ENCODE measurements at regions not wholly inside any gene's neighbourhood (a gene's known extent, or its start where the extent isn't known, plus 50 kb on each side); places are given as distances from the start of the nearest gene placed in this dataset.

DNA sequence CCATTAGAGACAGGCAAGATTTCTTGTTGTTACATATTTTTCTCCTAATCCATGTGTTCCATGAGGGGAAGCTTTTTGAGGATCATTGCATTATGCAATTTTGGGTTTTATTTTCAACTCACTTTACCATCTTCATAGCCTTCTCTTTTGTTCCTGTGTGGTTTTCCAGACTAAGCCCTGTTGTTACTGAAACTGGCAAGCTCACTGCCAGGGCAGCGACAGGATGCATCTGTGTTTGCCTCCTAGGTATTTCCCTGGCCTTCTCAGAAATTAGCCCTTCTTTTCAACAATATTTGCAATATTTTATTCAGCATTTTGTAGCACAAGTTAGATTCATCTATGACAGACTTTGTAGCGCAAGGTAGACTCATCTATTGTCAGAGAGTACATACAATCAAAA is 134.2 kb upstream of the CYYR1 start:
- peaks cover 0 to 6% of the 10 kb centered on the region in 2 donors for H3K9me3 Mint-ChIP-seq
- DNase-seq (no peak), ATAC-seq (no peak)
- no peak overlapping the region for H3K4me3 Mint-ChIP-seq
- no peaks in the 10 kb centered on the region for H3K27me3 Mint-ChIP-seq
- H3K4me1 Mint-ChIP-seq: no peaks in the 10 kb centered on the region
- no peak overlapping the region for H3K27ac Mint-ChIP-seq

DNA sequence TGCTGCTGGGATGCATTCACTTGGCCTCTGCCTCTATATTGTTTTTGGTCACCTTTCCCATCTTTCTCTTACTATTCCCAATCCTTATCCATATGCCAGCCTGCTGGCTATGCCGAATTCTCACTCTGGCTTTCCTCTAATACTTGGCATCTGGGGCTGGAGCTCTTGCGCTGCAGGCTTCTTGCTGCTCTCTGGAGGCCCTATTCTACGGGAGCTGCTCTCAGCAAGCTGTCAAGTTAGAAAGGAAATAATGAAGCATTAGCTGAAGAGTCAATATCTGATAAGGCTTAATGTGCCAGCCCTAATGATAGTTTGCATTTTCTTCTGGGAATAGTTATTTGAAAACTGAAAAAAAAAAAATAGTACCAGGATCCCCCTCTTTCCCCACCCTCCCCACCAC is 125.3 kb upstream of the CYYR1 start:
- Mint-ChIP-seq H3K27ac (no peak overlapping the region), H3K4me1 (no peaks in the 10 kb centered on the region), H3K4me3 (no peak overlapping the region), H3K27me3 (no peaks in the 10 kb centered on the region), H3K9me3 (peaks cover 0 to 6% of the 10 kb centered on the region in 2 donors)
- DNase-seq (no peak), ATAC-seq (no peak)

DNA sequence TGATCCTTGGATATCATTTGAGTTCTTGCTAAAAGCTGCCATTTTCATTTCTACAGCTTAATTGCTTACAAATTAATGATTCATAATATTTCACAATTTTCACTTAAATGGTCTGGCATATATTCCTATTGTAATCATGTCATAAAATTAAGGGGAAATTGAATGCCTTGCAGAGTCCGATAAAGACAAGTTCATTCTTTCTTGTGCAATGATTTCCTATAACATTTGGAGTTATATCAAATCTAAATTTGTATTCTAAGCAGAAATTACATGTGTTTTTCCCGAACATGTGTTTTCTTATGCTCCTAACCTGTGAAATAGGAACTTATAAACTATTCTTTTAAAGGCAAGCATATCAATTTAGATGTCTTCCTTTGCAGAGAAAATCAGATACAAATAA is 118.3 kb upstream of the CYYR1 start:
- DNase-seq (no peak), ATAC-seq (no peak)
- no peak overlapping the region for H3K27ac Mint-ChIP-seq
- no peak overlapping the region for H3K4me3 Mint-ChIP-seq
- H3K9me3 Mint-ChIP-seq: peaks cover 3 to 5% of the 10 kb centered on the region in 2 donors
- H3K27me3 Mint-ChIP-seq: no peaks in the 10 kb centered on the region
- H3K4me1 Mint-ChIP-seq: peaks cover 1% of the 10 kb centered on the region

DNA sequence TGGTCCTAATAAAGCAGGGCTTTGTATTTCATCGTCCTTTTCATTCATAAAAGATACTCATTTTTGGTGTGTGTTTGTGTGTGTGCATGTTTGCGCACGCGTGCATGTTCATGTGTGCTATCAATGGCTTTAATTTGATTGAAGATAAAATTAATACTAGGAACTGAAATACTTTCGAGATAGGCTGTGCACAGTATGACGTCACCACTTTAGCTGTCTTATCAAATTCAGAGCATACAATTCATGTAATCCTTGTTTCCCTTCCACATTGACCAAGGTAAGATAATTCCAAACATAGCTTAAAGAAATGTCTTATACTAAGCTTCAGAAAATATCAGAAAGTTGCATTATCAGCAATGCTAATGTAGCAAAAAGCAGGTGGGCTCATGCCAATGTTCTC is 113.6 kb upstream of the CYYR1 start:
- ATAC-seq: no peak
- no peaks in the 10 kb centered on the region for H3K27me3 Mint-ChIP-seq
- H3K9me3 Mint-ChIP-seq: peaks cover 7 to 13% of the 10 kb centered on the region in 2 donors
- DNase-seq: no peak
- H3K27ac Mint-ChIP-seq: no peak overlapping the region
- no peak overlapping the region for H3K4me3 Mint-ChIP-seq
- peaks cover 5% of the 10 kb centered on the region for H3K4me1 Mint-ChIP-seq

DNA sequence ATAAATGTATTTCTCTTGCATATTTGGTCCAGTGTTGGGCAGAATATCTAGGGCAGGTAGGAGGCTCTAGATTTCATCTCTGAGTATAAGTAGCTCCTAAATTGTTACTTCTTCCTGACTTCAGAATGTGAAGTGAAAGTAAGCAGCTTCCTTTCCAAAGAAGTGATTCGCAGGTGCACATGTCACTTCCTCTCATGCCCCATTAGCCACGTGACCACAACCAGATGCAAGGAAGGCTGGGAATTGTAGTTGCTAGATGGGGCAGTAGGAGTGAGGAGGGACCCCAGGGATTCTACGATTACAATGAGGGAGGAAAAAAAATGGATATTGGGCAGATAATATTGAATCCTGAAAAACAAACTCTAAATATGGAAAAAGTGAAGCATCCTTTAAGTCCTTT is 113.2 kb upstream of the CYYR1 start:
- peak in 1 of 2 donors; percentile 23 for DNase-seq
- peak overlapping the region in 1 of 2 donors; percentile 58 for H3K4me3 Mint-ChIP-seq
- ATAC-seq: peak; percentile 77
- H3K27me3 Mint-ChIP-seq: no peaks in the 10 kb centered on the region
- peak overlapping the region; percentile 68 to 79 for H3K27ac Mint-ChIP-seq
- H3K9me3 Mint-ChIP-seq: peaks cover 7 to 13% of the 10 kb centered on the region in 2 donors
- peaks cover 5% of the 10 kb centered on the region for H3K4me1 Mint-ChIP-seq

DNA sequence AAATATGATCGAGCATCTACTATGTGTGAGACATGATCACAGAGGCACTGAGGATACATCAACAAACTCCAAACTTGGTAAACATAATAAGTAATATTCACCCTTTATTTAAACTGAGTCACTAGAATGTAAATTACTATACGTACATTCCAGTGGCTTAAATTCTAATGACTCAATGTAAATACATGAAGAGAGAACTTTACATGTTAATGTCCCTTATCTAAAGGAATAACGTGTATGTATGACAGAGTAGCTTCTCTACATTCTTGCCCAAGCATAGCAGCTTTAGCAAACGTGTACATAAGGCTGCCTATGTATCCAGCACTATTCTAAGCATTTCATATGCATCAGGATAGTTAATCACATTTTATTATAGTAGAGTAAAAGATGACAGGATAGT is 111.8 kb upstream of the CYYR1 start:
- Mint-ChIP-seq H3K27me3 (no peaks in the 10 kb centered on the region), H3K4me3 (no peak overlapping the region), H3K4me1 (peaks cover 5% of the 10 kb centered on the region), H3K9me3 (peaks cover 7 to 13% of the 10 kb centered on the region in 2 donors), H3K27ac (no peak overlapping the region)
- ATAC-seq: no peak
- DNase-seq: no peak

DNA sequence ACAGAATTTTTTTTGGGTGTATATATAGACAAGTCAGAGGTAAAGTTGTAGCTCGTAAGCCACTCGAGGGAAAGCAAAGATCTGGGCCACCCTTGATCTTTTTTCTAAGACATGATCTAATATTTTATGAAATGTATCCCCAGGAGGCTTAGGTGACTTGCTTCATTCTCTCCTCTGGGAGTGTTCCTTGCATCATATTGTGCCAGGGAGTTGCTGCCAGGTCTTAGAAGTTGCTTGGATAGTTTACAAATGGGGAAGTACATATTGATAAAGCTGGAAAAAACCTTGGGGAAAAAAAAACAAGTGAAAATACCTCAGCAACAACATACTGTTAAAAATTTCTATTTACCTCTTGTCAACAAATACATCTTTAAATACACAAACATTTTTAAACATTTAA is 110.9 kb upstream of the CYYR1 start:
- no peak for DNase-seq
- Mint-ChIP-seq H3K27ac (no peak overlapping the region), H3K4me1 (peaks cover 5% of the 10 kb centered on the region), H3K27me3 (no peaks in the 10 kb centered on the region), H3K9me3 (peaks cover 7 to 13% of the 10 kb centered on the region in 2 donors), H3K4me3 (no peak overlapping the region)
- ATAC-seq: no peak

DNA sequence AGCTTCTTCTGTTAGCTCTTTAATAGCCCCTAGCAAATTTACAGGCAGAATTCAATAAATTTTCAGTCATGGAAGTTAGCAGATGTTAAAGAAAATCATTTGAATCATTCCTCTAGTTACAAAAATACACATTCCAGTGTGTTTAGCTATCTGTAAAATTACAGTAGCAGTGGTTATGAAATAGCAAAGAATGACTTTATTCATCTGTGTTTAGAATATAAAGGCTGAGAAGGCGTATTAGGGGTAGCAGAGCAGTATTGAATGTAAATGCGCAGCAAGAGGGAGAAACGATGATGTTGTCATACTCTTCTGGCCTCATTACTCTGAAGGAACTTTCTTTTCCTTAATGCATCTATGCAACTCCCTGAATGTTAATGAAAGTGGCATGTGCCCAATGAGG is 106.2 kb upstream of the CYYR1 start:
- no peaks in the 10 kb centered on the region for H3K27me3 Mint-ChIP-seq
- H3K4me3 Mint-ChIP-seq: no peak overlapping the region
- H3K27ac Mint-ChIP-seq: no peak overlapping the region
- no peaks in the 10 kb centered on the region for H3K9me3 Mint-ChIP-seq
- ATAC-seq: no peak
- H3K4me1 Mint-ChIP-seq: no peaks in the 10 kb centered on the region
- no peak for DNase-seq

DNA sequence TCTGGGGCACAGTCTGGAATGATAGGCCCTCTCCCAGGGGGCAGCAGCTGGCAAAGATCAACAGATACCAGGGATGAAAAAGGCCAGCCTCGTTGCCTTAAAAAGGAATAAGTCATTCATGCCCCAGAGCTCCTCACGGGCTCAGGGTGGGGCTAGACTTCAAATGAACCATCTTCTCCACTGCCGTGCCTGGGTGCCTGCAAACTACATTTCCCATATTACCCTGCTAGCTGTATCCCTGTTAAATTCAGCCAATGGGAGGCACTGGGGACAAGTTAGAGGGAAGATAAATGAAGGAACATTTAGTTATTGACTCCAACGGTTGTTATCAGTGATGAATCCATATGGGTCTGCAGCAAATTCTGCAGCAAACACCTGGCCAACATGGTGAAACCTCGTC is 101.2 kb upstream of the CYYR1 start:
- Mint-ChIP-seq H3K9me3 (no peaks in the 10 kb centered on the region), H3K4me1 (no peaks in the 10 kb centered on the region), H3K27me3 (peaks cover 6% of the 10 kb centered on the region), H3K4me3 (no peak overlapping the region), H3K27ac (no peak overlapping the region)
- DNase-seq (no peak), ATAC-seq (no peak)

DNA sequence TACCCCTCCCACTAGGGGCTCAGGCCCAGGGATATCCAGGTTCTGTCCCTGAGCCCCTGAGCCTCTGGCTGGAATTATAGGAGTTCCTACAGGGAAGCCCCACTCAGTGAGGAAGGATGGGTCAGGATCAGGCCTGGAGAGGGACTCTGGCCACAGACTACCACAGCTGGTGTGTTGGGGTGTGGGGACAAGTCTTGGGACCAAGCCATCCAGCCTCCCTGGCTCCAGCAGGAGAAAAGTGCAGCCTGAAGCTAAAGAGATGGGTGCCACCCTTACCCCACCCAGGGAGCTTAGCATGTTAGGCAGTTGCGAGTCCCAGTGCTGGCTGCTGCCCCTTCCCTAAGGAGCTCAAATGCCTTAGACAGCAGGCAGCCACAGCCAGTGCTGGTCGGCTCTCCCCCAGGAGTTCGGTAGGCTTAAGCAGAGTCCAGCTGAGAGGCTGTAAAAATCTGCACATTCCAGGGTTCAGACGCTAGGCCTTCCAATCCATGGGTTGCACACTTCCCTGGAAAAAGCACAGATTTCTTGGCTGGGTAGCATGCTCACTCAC is 96.2 kb upstream of the CYYR1 start:
- Mint-ChIP-seq H3K4me3 (no peak overlapping the region), H3K27me3 (peaks cover 21% of the 10 kb centered on the region), H3K27ac (no peak overlapping the region), H3K4me1 (no peaks in the 10 kb centered on the region), H3K9me3 (peaks cover 14 to 28% of the 10 kb centered on the region in 2 donors)
- DNase-seq (no peak), ATAC-seq (no peak)

DNA sequence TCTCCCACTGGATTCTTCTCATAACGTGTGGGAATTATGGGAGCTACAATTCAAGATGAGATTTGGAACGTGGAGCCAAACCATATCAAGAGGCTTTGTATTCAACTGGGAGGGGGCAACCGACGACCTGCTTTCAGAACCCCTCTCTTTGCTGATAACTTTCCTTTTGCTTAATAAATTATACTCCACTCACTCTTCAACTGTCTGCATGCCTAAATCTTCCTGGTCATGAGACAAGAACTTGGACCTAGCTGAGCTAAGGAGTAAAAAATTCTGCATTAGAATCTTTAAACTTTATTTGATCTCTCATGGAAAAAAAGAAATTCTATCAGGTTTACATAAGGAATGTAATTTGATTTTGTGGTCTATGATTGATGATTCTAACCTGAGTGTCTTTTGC is 86.7 kb upstream of the CYYR1 start:
- ATAC-seq: no peak
- no peak overlapping the region for H3K27ac Mint-ChIP-seq
- no peaks in the 10 kb centered on the region for H3K4me1 Mint-ChIP-seq
- no peak for DNase-seq
- no peak overlapping the region for H3K4me3 Mint-ChIP-seq
- no peaks in the 10 kb centered on the region for H3K9me3 Mint-ChIP-seq
- no peaks in the 10 kb centered on the region for H3K27me3 Mint-ChIP-seq

DNA sequence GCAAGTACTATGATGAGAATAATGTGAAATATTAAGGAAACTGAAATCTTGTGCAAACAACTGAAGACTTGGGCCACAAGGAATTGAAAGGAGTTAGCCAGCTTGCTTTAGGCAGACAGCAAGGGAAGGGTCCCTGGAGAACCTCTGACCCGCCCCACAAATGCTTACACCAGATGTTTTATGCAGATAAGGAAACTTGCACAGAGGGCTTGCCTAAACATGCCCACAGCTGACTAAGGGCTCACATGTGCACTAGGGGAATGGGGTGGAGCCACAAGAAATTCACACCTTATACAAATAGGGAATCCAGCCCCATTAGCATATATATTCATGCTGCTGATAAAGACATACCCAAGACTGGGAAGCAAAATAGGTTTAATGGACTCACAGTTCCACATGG is 86.1 kb upstream of the CYYR1 start:
- H3K4me1 Mint-ChIP-seq: no peaks in the 10 kb centered on the region
- DNase-seq: no peak
- H3K9me3 Mint-ChIP-seq: no peaks in the 10 kb centered on the region
- peak overlapping the region in 1 of 2 donors; percentile 38 for H3K27ac Mint-ChIP-seq
- no peaks in the 10 kb centered on the region for H3K27me3 Mint-ChIP-seq
- no peak overlapping the region for H3K4me3 Mint-ChIP-seq
- ATAC-seq: no peak

DNA sequence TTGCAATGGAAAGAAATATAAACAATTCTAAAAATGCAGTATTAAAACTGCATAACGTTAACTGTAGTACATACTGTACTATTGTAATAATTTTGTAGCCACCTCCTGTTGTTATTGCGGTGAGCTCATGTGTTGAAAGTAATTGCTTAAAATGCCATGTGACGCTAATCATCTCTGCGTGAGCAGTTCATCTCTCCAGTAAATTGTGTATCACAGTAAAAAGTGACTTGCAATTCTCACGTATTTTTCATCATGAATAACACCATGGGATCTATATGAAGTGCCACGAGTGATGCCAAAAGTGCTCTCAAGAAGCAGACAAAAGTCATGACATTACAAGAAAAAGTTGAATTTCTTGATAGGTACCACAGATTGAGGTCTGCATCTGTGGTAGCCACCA is 82.4 kb upstream of the CYYR1 start:
- Mint-ChIP-seq H3K9me3 (no peaks in the 10 kb centered on the region), H3K4me1 (no peaks in the 10 kb centered on the region)
- DNase-seq: no peak

DNA sequence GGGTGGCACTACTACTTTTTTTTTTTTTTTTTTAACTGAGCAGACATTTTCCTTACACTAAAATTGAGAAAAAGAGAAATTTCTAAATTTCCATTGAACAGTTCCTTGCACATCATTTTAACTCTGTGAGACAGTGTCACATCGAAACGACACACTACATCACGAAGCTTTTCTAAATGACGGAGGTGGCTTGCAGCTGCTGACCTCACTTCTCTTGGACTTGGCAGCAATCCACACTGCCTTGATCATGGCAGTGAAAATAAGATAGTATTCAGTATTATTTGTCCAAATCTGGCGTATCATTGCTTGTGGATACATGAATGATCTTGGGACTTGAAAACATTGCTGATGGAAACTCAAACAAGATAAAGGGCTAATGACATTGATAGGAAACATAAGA is 80.3 kb upstream of the CYYR1 start:
- Mint-ChIP-seq H3K4me3 (no peak overlapping the region), H3K4me1 (no peaks in the 10 kb centered on the region), H3K27me3 (no peaks in the 10 kb centered on the region), H3K9me3 (no peaks in the 10 kb centered on the region), H3K27ac (no peak overlapping the region)
- DNase-seq: no peak
- no peak for ATAC-seq

More for the DNA sequence above, 82.4 kb upstream of the CYYR1 start:
- no peak for ATAC-seq
- Mint-ChIP-seq H3K27me3 (no peaks in the 10 kb centered on the region), H3K4me3 (no peak overlapping the region), H3K27ac (no peak overlapping the region)

DNA sequence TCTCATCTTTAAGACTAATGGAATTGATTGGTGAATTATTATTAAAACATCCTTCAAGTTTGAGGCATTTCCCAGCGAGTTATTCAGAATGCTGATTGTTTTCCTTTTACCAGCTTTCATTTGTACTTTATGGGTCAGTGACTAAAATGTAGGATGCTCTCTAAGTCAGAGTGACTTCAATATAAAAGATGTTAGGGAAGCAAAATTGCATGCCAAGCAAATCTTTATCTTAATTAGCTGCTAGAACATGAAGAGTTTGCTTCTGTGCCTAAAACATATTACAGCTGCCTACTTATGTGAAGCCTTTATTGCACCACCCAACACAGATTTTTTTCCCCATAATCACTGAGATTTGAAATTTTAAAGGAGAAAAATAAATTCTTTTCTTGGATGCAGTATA is 79.8 kb upstream of the CYYR1 start:
- no peak for ATAC-seq
- H3K27ac Mint-ChIP-seq: no peak overlapping the region
- H3K4me1 Mint-ChIP-seq: no peaks in the 10 kb centered on the region
- H3K4me3 Mint-ChIP-seq: no peak overlapping the region
- H3K27me3 Mint-ChIP-seq: no peaks in the 10 kb centered on the region
- no peaks in the 10 kb centered on the region for H3K9me3 Mint-ChIP-seq
- no peak for DNase-seq

DNA sequence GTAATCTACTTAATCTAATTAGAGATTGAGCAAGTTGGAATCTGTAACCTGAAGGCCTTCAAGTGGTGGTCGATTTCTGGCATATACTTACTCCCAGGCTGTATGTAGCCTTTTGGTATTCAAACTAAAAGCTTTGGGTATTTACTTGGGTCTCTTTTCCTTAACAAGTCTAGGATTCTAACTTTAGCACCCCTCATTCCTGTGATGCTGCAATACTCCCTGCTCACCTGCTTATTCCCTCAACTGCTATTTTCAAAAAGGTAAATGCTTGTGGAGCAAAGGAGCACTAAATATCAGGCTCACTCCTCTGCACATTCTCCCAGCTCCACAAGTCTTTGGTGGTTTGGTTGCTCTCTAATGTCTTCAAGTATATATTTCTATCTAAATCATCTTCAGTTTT is 68.0 kb upstream of the CYYR1 start:
- Mint-ChIP-seq H3K27ac (no peak overlapping the region), H3K9me3 (no peaks in the 10 kb centered on the region), H3K4me3 (no peak overlapping the region), H3K27me3 (peaks cover 10% of the 10 kb centered on the region), H3K4me1 (no peaks in the 10 kb centered on the region)
- DNase-seq (no peak), ATAC-seq (no peak)

DNA sequence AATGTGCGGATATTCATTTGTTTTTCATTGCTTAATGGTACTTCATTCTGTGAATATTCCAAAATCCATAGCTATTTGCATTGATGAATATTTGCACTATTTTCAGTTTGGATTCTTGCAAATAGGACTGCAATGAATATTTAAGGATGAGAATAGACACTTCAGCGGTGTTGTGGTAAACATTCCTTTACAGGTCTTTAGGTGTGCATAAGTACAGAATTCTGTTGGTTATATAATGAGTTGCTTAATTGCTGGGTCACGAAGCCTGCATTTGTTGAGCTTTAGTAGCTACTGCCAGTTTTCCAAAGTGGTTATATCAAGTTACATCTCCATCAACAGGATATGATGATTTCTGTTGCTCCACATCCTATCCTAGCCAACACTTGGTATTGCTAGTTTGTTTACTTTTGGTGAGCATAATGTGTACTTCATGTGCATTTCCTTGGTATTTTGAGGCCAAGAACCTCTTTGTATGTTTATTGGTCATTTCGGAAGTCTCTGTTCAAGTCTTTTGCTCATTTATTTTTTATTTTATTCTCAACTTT is 64.2 kb upstream of the CYYR1 start:
- H3K27ac Mint-ChIP-seq: no peak overlapping the region
- ATAC-seq (no peak), DNase-seq (no peak)
- H3K27me3 Mint-ChIP-seq: no peaks in the 10 kb centered on the region
- H3K4me3 Mint-ChIP-seq: no peak overlapping the region
- peaks cover 0 to 6% of the 10 kb centered on the region in 2 donors for H3K9me3 Mint-ChIP-seq
- H3K4me1 Mint-ChIP-seq: no peaks in the 10 kb centered on the region
